ENCODE measurements at regions not wholly inside any gene's neighbourhood (a gene's known extent, or its start where the extent isn't known, plus 50 kb on each side); places are given as distances from the start of the nearest gene placed in this dataset.

- TF ChIP-seq CTCF (IDR thresholded peaks at IDR 0.05) (no peak), POLR2A (IDR thresholded peaks at IDR 0.05) (no peak)
Observed at GRCh38 chr13:44834404-44834803, 154.9 kb downstream of the NUFIP1 start.

Data from testis (tissue), 2 donors.